Islet precursor cell (in vitro differentiated cells): ENCODE measurements at regions not wholly inside any gene's neighbourhood (a gene's known extent, or its start where the extent isn't known, plus 50 kb on each side); places are given as distances from the start of the nearest gene placed in this dataset.
A peak's percentile ranks its signal among the peaks of the same experiment; 100 is the strongest.

Experiments
- DNase-seq: peaks from one replicate; pipeline ENCODE4 v3.0.0-alpha.2; 2018

DNA sequence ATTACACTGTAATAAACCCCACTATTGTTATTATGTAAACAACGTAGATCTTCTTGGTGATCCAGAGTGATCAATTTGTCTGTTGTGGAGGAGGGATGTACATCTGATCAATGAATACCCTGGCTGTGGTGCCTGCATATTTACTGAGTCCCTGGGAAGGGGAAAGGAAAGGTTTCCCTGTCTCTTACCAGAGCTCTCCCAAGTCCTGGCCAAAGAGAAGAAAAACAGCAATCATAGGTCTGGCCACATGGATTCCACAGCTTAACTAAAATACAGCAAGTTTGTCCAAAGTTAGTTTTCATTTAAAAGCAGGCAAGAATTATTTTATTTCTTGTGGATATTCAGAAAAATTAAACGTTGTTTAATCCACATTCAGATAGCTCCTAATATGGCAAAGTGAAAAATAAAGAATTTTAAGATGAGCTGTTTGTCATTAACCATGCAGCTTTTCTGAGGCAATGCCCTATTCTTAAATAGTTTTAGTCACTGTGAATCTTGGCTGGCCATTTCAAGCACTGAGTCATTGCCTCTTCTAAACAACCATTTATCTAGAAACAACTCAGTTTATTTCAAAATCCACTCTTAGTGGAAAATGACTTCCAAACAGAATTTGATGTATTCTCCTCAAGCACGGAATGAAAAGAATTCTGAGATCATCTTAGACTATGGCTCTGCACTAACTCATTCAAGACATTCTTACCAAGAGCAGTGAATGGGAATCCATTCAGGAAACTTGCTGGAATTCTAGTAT is 1004.4 kb upstream of the CDH2 start:
- DNase-seq, result no peak

DNA sequence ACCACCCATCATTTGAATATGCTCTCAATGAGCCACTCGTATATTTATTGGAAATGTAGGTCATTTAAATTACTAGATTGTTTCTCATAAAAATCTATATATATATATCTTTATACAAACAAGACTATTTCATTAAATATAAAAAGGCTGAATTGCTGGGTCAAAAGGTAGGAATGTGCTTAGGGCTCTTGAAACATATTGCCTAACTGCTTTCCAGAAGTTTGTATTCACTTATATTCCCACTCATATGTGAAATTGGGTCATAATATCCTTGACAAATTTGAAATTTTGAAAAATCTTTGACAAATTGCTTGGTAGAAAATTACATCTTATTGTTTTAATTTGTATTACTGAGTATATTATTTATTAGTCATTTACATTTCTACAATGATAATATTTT is 999.8 kb upstream of the CDH2 start:
- no peak for DNase-seq

DNA sequence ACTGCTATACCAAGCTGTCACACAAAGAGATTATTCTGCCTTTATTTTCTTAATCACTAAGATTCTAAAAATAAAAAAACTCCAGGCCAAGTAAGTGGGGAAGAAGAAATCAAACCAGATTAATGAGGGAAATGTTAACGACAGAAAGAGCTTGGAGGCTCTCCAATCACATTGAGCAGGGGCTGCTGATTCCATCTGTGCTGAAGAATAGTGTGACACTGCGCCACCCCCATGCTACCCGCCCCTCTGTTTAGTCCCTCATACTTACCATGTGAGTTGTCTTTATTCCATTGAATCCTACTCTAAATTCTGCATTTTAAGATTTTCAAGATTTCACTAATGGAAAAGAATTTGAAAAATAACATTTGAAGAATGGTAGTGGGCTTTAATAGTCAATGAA is 998.0 kb upstream of the CDH2 start:
- DNase-seq, result no peak

DNA sequence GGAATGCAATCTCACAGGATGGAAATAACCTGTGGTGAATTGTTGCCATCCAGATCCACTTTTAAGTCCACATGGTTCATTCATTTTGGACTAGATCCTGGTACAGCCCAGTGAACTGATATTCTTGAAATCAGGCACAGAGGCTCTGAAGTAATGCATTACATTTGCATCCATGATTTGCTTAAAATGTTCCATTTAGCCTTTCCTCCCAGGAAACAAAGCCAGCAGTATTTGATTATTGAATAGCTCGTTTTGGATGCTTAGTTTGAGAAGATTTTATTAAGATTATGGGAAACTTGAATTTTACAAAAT is 995.8 kb upstream of the CDH2 start:
- no peak for DNase-seq

DNA sequence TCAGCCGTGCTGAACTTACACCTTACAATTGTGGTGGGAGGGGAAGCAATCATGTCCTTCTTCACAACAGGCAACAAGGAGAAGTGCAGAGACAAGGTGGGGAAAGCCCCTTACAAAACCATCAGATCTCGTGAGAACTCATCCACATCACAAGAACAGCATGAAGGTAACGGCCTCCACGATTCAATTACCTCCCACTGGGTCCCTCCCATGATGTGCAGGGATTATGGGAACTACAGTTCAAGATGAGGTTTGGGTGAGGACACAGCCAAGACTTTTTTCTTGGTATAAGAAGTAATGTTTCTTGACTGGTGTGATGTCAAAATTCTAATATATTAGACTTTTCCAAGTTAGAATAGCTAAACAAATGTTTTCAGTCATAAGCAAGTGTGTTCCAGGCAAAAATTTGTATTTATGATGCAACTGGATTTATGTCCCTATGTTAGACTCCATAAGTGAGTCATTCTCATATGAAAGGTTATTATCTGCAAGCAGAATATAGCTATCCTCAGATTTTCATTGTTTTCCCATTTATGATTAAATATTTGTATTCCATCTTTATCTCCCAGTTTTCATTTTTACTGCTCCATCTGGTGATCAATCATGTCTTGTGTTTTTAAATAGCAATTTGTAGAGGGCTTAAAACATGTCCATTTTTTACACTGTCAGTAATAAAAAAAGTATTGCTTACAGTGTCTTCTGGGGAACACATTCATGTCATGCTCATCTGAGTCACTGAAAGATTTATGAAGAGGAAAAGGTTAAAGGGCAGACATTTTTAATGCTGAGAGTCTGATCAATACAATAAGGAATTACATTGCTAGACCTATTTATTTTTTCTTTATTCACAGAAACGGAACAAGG is 995.2 kb upstream of the CDH2 start:
- DNase-seq, result no peak

DNA sequence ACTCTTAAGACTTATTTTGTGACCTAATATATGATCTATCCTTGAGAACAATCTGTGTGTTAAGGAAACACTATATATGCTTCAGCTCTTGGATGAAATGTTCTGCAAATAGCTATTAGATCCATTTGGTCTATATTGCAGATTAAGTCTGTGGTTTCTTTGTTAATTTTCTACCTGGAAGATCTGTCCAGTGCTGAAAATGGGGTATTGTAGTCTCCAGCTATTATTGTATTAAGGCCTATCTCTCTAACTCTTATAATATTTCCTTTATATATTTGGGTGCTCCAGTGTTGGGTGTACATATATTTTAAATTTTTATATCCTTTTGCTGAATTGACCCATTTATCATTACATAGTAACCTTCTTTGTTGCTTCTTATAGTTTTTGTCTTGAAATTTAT is 992.7 kb upstream of the CDH2 start:
- DNase-seq, result no peak

DNA sequence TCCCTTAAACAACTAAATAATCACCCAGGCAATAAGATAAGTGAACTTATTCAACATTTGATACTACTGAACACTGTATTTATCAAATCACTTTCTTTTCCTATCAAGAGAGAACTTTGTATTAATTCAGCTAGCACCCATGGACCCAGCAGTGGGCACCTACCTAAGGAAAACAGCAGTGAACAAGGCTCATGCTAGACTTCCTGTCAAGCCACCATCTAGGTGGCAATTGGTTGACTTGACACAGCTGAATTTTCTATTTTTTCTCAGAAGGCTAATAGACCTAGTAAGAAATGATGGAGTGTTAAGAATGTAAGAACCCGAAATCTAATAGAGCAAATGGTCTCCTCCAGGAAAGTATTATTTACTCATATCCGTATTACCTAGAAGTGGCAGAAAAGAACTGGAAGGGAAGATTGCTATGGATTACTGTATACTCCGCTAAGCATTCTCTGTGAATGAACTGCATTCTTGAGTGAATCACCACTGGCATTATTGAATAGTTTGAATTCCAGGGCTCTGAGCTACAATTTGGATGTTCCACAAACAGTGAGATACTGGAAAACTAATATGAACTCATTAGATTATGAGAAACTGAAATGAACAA is 988.2 kb upstream of the CDH2 start:
- DNase-seq, result no peak

DNA sequence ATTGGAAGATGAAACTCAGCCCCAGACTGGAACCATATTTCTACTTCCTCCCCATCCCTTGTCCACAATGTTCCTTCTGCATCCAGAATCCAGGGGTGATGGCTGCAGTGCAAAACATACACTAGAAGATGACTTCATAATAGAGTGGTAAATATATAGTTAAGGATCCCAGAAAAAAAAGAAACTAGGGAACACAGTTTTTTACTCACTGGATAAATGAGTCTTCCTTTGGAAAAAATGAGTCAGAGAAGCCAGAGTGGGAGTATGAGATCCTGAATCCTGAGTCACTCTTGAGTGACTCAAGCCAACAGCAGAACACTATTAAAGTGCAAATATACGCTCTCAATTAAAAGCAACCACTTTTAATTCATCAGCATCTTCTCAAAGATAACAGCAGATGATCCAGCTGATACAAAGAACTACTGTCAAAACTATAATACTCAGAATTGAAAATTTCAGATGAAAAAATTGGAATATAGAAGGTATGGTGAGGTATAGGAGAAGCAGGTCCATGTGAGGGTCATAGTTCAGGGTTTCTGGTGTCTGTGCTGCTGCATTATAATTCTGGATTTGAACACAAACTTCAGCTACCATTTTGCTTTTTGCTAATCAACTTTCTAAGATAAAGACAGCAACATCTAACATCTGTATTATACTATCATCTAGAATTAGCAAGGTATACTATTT is 987.2 kb upstream of the CDH2 start:
- no peak for DNase-seq

DNA sequence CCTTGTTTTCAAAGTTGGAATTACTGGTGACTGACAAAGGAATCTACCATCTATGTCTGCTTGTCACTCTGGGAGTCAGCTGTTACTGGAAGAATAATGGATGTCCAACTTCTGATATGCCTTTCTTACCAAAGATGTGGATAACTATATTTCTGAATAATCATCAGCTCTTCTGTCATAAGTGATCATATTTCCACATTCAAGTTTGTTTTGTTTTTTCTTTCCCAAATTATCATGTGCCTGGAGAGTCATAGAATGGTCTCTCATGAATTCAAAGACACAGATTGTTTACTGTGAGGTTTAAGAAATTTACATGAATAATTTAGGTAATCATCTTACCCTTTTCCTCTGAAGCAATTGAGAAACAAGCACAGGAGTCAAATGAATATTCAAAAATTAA is 986.7 kb upstream of the CDH2 start:
- DNase-seq, result no peak

DNA sequence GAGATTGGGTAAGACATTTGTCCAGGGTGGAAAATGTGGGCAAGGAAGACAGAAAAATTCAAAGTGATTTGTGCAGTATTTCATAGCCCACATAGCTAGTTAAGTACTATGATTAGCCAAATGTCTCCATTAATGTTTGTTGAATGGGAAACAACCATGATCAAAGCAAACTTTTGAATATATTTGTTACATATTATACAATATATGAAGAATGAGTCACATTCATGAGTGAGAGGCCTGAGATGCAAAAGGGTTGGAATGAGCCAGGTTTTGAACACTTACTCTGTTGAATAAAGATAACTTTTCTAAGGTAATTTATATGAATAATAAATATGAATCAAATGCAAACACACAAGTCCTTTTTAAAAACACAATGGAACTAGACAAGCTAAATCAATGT is 984.5 kb upstream of the CDH2 start:
- no peak for DNase-seq

DNA sequence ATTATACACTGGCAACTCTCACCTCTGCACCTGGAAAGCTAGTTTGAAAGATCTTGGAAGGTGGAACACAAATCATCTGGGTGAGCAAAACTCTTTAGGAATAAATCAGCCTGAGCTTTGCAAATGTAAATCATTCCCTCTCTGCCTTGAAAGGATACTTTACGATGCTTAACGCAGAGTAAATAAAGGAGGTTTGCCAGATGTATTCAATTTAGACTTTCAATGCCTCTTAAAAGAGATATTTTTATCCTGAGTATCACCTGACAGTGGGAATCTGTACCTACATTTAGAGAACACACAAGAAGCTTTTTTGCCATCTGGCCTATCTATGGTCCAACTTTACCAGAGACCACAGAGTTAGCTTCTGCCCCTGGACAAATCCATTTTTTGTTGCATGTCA is 983.2 kb upstream of the CDH2 start:
- no peak for DNase-seq

DNA sequence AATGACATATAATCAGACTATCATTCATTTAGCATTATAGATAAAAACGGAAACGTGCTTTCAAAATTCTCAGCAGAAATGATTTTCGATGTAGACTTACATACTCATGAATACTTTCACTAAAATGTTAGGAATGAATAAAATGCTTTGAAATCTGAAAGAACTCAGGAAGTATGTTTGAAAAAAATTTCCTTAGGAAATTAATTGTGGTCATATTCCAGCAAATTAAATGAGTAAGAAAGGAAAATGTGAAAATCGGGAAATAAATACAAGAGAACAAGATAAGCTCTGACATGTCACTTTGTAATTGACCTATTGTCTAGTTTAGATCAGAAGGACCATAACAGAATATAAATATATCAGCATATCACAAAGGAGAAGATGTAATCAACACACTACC is 981.0 kb upstream of the CDH2 start:
- DNase-seq, result no peak

DNA sequence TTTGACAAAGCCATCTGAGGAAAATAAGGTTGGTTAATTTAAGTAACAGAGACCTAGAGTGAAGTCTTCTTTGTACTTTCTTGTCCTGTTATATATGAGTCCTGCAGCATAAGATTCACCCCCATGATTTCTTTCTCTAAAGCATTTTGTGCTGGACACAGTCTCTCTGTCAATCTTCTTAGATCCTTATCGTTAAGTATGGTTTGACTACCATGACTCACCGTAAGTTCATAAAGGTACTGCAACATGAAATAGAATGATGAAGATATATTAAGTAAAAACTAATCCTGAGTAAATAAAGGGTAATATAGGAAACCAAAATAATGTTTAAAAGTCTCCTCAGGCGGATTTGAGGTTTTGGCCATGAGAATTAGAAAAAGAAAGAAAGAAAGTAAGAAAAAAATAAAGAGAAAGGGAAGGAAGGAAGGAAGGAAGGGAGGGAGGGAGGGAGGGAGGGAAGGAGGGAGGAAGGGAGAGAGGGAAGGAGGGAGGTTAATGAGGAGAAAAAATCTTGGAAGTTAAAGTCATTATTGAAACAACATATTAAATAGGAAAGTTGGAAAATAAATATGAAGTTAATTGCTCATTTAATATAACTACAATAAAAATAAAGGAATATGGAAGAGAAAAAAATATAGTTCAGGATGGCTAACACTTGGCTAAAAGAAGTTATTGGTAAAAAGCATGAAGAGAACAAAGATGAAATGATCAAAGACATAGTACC is 980.3 kb upstream of the CDH2 start:
- DNase-seq, result no peak

DNA sequence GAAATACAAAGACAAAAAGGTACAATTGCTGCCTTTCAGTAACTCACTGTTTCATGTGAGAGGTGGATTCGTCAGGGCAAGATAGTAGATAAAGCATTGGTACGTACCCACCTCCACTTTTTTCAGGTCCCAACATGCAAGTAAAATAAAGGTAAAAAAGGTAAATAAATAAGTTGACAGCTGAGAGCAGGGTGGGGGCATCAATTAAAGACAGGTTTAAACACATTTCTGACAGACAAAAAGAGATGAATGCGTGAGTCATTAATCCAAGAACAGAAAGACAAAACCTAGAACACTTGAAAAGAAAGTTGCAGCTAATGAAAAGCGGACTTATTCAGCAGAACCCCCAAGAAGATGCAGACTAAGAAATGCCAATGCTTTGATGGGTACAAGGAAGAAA is 979.6 kb upstream of the CDH2 start:
- no peak for DNase-seq

DNA sequence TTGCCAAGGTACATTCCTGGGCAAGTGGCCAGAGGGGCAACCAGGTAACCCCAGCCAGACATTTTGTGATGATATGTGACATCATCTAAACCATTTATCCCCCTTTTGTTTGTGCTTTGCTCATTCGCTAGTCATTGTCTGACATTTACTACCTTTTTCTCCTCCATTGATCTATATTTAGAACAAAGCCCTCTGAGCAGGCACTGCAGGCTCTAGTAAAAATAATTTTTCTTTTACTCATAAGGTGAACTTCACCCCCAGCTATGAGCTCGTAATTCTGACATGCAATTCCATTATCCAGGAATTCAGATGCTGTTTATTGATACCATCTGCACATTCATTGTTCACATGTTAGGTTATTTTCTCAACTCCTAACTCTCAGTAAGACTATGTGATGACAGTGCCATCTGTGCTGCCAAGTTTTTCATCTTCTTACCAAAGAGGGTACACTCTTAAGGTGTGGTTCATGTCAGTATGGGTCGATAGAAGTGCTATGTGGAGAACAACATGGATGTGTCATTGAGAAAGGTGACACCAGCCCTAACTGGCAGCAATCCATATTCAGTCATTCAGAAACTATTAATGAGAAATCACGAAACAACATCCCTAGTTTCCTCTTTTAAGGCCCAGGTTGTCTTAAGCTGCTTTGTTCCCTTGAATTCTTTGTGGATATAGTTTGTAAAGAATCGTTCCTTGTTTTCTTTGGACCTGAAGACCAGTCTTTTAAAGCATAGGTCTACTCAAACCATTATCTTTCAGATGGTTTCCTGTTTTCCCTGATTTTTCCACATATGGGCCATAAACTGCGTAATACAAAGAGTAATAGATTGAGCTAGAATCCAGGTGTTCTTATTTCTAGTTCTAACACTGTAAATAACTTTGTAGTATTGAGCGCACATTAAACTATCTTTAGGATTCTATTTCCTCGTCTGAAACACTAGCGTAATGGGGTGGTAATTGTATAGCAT is 978.1 kb upstream of the CDH2 start:
- DNase-seq, result no peak

DNA sequence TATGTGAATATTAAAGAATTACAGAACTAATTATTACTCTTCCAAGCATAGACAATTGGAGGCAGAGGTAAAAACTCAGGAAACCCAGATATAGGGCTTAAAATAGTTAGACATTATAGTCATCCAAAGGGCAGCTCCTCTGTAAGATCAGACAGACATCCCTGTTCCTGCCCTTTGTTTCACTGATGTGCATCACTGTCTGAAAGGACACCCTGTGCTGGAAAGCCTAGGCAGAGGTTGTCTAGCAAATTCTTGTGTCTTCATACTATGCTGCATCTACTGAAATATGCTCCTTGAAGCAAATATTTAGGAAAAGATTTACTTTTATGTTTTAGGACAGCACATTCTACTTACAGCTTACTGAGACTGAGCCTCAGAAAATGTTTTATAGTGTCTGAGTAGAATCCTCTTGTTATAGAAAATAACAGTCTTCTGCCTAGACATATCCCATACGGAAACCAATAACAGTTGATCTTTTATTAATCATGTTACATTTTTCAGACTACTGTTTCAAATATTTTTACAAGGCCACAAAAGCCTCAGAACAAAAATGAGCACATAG is 977.3 kb upstream of the CDH2 start:
- peak; percentile 71 for DNase-seq

DNA sequence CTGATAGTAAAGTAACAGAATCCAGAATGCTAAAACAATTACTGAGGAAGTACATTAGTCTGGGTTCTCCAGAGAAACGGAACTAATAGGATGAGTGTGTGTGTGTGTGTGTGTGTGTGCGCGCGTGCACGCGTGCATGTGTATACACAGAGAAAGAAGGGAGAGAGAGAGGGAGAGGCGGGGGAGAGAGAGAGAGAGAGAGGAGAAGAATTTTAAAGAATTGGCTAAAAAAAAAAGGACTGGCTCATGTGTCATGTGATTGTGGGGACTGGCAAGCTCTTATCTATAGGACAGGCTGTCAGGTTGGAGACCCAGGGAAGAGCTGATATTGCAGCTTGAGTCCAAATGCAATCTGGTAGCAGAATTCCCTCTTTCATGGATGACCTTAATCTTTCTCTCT is 976.2 kb upstream of the CDH2 start:
- no peak for DNase-seq

DNA sequence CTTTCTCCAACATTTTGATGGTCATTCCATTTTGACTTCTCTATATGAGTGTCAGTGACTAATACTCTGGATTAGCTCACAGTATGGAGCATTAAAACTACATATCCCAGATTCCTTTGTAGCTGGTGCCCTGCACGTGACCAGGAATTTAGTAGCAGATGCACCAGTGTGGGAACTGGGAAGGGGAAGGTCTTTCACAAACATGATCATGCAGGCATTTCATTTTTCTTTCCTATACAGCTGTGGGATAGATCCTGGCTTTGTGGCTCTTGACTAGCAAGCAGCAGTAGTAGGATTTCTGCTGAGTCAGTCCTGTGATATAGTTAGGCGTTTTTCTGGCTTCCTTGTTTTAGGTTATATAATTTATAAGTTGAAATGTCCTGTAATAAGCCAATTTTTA is 971.0 kb upstream of the CDH2 start:
- peak; percentile 68 for DNase-seq

DNA sequence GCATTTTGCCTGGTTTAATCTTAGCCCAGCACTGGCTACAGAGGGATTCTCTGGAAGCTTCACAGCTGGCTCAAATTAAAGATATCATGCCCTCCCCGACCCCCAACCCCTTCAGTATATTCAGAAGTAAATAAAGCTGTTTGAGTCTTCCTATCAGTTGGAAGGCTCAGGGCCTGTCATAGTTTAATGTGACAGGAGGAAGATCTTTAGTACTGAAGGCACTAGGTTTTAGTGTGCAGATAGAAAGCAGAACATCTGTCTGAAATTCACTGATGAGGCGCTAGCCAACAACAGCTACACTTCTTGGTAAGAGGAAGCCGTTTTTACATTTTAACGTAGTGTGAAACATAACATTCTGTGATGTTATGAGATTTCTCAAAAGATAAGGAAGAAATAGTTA is 969.1 kb upstream of the CDH2 start:
- DNase-seq, result no peak

DNA sequence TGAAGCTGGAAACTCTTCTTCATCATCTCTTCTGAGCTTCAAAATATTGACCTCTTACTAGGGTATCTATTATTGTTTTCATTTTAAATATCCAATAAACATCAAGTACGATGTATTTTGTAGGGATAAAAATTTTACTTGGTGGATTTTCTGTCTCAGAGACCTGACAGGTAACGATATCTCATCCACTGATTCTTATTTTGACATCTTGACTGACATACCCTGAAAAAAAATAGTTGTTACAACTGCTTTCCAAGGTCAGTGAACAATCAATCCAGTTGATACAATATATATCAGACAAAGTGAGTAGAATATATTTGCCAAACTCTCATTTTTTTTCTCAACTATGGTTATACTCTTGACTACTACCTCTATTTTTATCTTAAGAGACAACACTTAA is 963.7 kb upstream of the CDH2 start:
- DNase-seq, result no peak

DNA sequence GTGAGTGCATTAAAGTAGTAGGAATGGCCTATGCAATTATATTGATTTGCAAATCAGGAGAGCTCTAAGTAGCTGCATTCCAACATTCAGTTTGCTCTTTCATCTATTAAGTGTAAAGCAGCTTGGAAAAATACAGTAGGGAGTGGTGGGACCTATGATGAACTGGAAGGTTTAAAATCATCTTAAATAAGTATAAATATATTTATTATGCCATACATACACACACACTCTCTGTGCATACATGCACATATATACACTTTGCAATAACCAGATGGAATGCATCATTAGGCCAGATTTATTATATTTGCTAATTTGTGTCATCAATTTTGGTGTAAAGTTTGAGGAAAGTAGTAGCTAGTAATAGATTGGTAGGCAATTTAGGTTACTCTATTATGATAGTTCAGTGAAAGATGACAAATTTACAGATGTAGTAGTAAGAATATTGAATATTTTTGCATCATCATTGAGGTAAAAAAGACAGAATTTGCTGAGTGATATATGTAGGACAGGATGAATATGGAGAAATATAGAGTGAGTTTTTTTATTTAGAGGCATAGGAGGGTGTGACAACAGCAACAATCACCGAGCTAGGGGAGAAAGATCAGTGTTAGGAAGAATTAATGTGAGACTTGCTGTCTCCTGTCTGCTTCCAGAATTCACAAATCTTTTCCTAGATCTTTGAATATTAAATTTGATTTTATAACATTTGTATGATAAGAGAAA is 961.0 kb upstream of the CDH2 start:
- DNase-seq, result no peak
